HG03159 (cell line): ENCODE measurements at regions not wholly inside any gene's neighbourhood (a gene's known extent, or its start where the extent isn't known, plus 50 kb on each side); places are given as distances from the start of the nearest gene placed in this dataset.
"Not testable (repeated sequence)": the region's sequence is repeated elsewhere in the genome, so short reads cannot be mapped to it uniquely, and the experiment has no call there.

Experiments
- ATAC-seq: cut with Tn5 transposase; IDR thresholded peaks from one replicate; pipeline ENCODE4 v1.9.1; 2021; ENCODE audit warnings: mild to moderate bottlenecking, moderate library complexity; ENCODE audit not compliant: unreplicated experiment

DNA sequence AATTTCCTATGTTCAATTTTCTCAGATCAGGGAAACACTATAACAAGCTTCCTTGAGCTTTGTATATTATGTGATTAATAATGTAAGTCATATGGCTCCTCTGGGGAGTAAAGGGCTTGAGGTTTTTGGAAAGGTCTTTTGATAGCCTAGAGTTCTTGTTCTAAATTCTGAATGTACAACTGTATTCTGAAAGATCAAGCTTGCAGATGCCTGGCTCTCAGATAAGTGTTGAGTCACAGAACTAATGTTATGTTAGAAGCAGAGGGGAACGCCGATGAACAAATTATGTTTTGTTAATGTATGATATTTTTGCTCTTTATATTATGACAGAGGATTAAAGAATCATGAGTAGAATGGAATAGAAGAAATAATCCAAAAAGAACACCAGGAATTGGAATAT, 170.1 kb downstream of the RPRM start:
- no peak for ATAC-seq

- no peak for ATAC-seq
Measured at GRCh38 chr2:153307223-153307622, 171.3 kb downstream of the RPRM start.

GRCh38 chr2:153299809-153300208, 178.8 kb downstream of the RPRM start:
- no peak for ATAC-seq

DNA sequence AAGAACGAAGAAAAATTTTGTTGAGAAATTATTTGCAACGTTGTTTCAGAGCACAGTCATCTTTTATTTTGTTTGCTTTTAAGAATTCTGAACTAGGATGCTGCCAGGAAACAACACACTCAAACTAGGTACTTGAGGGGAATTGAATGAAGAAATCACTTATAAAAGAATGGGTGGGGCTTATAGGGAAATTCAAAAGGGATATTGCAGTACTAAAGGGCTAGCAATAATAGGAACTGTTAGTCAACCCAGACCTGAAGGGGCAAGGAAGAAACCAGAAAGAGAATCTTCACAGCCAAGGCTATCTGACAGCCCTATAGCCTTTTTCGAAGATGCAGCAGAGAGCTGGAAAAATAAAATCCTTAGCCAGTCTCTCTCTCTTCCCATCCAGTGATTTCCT, 179.3 kb downstream of the RPRM start:
- no peak for ATAC-seq

DNA sequence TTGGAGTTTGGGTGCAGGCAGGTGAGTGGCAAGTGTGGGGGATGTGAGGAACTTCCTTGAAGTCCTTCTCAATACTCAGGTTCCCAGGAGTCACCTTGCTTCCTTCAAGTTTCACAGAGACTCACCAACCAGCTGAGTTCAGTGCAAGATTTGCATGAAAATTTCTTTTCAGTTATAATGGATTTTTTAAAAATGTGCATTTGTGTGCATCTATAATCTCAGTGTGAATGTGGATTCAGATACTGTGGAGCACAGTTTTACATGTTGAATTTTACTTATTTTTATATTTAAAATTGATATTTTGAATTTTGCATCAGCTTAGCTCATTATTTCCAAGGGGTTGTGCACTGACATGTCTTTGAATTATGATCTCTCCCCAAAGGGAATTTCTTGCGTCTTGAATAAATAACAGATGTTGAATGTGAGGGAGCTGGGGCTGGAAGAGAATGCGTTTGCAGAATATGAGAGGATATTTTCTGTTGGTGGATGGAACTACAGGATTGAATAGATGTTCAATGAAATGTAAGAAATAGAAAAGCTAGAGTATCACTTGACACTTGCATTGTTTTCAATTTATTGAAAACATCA, 184.3 kb downstream of the RPRM start:
- no peak for ATAC-seq

- ATAC-seq = no peak
Measured at GRCh38 chr2:153291718-153292117, 186.8 kb downstream of the RPRM start.

DNA sequence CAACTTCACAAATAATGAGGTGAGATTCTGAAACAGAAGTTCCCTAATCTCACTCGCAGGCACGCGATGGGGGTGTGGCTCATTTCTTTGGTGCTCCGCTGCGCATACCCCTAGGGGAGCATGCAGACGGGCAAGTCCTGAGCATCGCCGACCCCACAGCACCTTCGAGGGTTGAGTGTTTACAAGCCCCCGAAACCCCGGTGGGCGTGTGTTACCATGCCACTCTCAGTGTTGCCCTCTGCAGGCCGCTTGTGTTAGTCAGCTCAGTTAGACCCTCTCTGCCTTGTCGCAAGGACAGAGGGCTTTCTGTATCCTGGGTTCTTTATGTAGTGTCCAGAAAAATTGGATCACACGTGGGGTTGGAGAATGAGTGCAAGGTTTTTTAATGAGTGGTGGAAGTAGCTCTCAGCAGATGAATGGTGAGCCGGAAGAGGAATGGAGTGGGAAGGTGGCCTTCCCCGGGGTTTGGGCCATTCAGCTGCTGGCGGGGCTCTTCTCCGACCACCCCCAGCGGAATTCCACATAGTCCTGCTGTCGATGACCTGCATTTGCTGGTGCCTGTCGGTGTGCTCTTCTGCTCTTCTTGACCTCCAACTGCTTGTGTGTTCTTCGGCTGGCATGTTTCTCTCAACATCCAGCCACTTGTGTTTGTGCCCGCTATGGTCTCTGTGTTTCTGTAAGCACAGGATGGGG, 191.3 kb downstream of the RPRM start:
- ATAC-seq = peak; percentile 76

- ATAC-seq = no peak
Measured at GRCh38 chr2:153268941-153269461, 209.6 kb downstream of the RPRM start.

- ATAC-seq = not testable (repeated sequence)
Measured at GRCh38 chr2:153256876-153257275, 221.7 kb downstream of the RPRM start.

DNA sequence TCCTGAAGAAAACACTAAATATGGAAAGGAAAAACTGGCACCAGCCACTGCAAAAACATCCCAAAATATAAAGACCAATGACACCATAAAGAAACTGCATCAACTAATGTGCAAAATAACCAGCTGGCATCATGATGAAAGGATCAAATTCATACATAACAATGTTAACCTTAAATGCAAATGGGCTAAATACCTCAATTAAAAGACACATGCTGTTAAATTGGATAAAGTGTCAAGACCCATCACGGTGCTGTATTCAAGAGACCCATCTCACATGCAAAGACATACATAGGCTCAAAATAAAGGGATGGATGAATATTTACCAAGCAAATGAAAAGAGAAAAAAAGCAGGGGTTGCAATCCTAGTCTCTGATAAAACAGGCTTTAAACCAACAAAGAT, 231.9 kb downstream of the RPRM start:
- not testable (repeated sequence) for ATAC-seq

GRCh38 chr2:153235516-153235915, 243.0 kb downstream of the RPRM start:
- ATAC-seq = peak; percentile 91

GRCh38 chr2:153232464-153232863, 246.1 kb downstream of the RPRM start:
- no peak for ATAC-seq

DNA sequence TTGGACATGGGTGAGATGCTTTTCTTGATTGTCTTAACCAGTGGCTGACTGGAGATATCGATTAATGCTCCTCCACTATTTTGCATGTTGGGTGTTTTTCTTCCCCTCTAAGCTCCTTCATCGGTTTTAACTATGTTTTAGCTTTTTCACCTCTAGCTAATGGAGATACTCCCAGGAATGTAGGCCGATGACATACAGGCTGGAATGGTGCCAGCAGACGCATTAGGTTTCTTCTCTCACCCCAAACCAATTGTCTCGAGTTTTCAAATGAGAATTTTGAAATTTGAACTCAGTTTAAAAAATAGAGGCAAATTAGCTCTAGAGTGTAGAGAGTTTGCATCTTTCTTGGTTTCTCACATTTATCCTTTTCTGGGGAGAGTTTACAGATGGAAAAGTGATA, 247.6 kb downstream of the RPRM start:
- no peak for ATAC-seq

- ATAC-seq = no peak
Measured at GRCh38 chr2:153228904-153229303, 249.7 kb downstream of the RPRM start.

GRCh38 chr2:153227981-153228380, 250.6 kb downstream of the RPRM start:
- no peak for ATAC-seq

- ATAC-seq = no peak
Measured at GRCh38 chr2:153222231-153223165, 256.1 kb downstream of the RPRM start.

DNA sequence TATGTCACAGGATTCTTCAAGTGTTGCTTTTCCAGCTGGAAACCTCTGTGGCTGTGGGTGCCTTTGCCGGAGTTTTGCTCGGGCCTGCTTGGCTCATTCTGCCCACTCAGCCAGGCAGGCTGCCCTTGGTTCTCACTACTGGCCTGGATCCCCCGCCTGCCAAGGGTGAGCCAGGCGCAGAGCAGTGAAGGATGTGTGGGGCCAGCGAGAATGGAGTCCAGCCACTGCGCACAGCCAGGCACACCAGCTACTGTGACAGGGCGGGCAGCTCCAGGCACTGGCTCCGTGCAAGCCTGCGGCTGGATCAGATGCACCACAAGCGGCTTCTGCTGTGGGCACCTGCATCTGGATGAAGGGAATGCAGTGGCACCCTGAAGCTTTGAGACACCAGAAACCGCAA, 257.1 kb downstream of the RPRM start:
- no peak for ATAC-seq

DNA sequence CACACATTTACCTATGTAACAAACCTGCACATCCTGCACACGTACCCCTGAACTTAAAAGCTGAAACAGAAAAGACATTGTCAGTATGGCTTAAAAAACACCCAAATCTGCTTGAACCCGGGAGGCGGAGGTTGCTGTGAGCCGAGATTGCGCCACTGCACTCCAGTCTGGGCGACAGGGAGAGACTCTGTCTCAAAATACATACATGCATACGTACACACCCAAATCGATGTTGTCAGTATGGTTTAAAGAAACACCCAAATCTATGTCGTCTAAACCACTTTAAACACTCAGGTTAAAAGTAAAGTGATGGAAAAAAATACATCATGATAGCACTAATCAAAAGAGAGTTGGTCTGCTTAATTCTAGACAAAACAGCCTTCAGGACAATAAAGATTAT, 257.5 kb downstream of the RPRM start:
- ATAC-seq = no peak

GRCh38 chr2:153218851-153219250, 259.7 kb downstream of the RPRM start:
- no peak for ATAC-seq

- ATAC-seq = no peak
Measured at GRCh38 chr2:153214337-153214736, 264.2 kb downstream of the RPRM start.

DNA sequence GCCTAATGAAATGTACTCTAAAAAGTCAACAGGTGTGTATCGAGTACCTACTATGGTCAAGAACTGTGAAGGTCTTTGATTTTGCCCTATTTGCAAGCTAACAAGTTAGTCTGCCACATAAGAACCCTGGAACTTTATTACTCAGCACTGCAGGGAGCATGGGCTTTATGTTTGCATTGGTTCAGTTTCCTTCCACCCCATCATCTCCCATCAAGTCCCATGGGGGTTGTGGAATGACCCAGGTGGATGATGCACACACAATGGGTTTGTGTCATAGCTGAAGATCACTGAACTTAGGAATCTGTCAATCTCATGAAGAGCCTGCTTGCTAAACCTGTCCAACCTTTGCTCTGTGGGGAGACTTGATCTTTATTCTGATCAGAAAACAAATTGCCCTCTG, 265.5 kb downstream of the RPRM start:
- ATAC-seq = no peak
